ENCODE measurements at regions not wholly inside any gene's neighbourhood (a gene's known extent, or its start where the extent isn't known, plus 50 kb on each side); places are given as distances from the start of the nearest gene placed in this dataset.
"Not testable (repeated sequence)": the region's sequence is repeated elsewhere in the genome, so short reads cannot be mapped to it uniquely, and the experiment has no call there.

- not testable (repeated sequence) for DNase-seq (ENCODE audit: low read depth)
These were observed 93.2 kb upstream of the GRIN2A start for GRCh38 chr16:10275214-10275996.

- DNase-seq (ENCODE audit: low read depth): no peak
These were observed 95.4 kb upstream of the GRIN2A start for GRCh38 chr16:10277597-10277996.

GRCh38 chr16:10280262-10281170 lies 98.3 kb upstream of the GRIN2A start:
- no peak for DNase-seq (ENCODE audit: low read depth)

- no peak for DNase-seq (ENCODE audit: low read depth)
These were observed 100.1 kb upstream of the GRIN2A start for GRCh38 chr16:10282367-10282766.

GRCh38 chr16:10283246-10283645 lies 101.0 kb upstream of the GRIN2A start:
- not testable (repeated sequence) for DNase-seq (ENCODE audit: low read depth)

- not testable (repeated sequence) for DNase-seq (ENCODE audit: low read depth)
These were observed 95.3 kb upstream of the ATF7IP2 start for GRCh38 chr16:10290467-10291105.

- not testable (repeated sequence) for DNase-seq (ENCODE audit: low read depth)
These were observed 93.7 kb upstream of the ATF7IP2 start for GRCh38 chr16:10292197-10292596.

GRCh38 chr16:10292976-10293375 lies 92.9 kb upstream of the ATF7IP2 start:
- not testable (repeated sequence) for DNase-seq (ENCODE audit: low read depth)

GRCh38 chr16:10294153-10294552 lies 91.7 kb upstream of the ATF7IP2 start:
- not testable (repeated sequence) for DNase-seq (ENCODE audit: low read depth)

GRCh38 chr16:10296956-10297340 lies 88.9 kb upstream of the ATF7IP2 start:
- DNase-seq (ENCODE audit: low read depth): no peak

GRCh38 chr16:10297341-10298006 lies 88.4 kb upstream of the ATF7IP2 start:
- no peak for DNase-seq (ENCODE audit: low read depth)

GRCh38 chr16:10300905-10301304 lies 85.0 kb upstream of the ATF7IP2 start:
- no peak for DNase-seq (ENCODE audit: low read depth)

- DNase-seq (ENCODE audit: low read depth): not testable (repeated sequence)
These were observed 84.3 kb upstream of the ATF7IP2 start for GRCh38 chr16:10301547-10301946.

GRCh38 chr16:10305912-10306311 lies 79.9 kb upstream of the ATF7IP2 start:
- DNase-seq (ENCODE audit: low read depth): no peak

- no peak for DNase-seq (ENCODE audit: low read depth)
These were observed 77.3 kb upstream of the ATF7IP2 start for GRCh38 chr16:10308305-10309193.

GRCh38 chr16:10309271-10309932 lies 76.5 kb upstream of the ATF7IP2 start:
- DNase-seq (ENCODE audit: low read depth): no peak

- no peak for DNase-seq (ENCODE audit: low read depth)
These were observed 73.9 kb upstream of the ATF7IP2 start for GRCh38 chr16:10312008-10312407.

GRCh38 chr16:10312784-10313724 lies 72.8 kb upstream of the ATF7IP2 start:
- DNase-seq (ENCODE audit: low read depth): no peak

GRCh38 chr16:10314317-10314716 lies 71.5 kb upstream of the ATF7IP2 start:
- DNase-seq (ENCODE audit: low read depth): no peak

Measured in amniotic epithelial cell (primary cell).